HG02870 (cell line): ENCODE measurements at regions not wholly inside any gene's neighbourhood (a gene's known extent, or its start where the extent isn't known, plus 50 kb on each side); places are given as distances from the start of the nearest gene placed in this dataset.
"Not testable (repeated sequence)": the region's sequence is repeated elsewhere in the genome, so short reads cannot be mapped to it uniquely, and the experiment has no call there.

Source experiments
- ATAC-seq: cut with Tn5 transposase; IDR thresholded peaks from one replicate; pipeline ENCODE4 v1.9.1; 2021; ENCODE audit warnings: mild to moderate bottlenecking, moderate library complexity; ENCODE audit not compliant: unreplicated experiment

DNA sequence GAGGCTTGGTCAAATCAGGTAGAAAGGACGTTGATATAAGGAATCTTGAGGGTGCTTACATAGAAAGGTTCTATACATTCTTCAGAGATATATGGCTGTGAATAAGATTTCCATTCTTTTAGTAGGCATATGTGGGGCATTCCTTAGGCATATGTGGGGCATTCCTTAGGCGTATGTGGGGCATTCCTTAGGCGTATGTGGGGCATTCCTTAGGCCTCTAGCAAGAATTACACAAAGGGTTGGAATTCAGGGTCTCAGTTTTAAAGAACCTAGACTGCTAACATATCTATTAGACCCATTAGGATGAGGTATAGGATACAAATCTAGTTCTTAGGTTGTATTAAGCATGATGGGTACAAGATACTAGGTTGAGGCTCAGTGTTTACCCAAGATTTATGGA, 607.8 kb downstream of the SI start:
- no peak for ATAC-seq

DNA sequence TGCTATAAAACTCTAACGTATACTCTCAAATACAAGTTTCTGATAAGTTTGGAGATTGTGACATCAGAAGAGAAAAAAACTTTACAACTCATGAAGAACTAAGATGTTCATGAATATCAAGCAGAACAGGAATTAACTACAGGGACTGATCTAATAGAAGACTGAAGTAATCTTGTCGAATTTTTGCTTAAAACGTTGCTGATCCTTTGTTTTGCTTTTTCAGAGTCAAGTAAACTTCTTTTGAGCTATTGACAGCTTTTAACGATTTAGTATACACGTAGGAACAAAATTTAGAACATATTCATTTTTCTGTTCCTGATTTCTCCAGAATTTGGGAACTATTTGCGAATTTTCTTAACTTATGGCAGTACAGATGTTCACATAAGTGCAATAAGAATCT, 610.2 kb downstream of the SI start:
- no peak for ATAC-seq

DNA sequence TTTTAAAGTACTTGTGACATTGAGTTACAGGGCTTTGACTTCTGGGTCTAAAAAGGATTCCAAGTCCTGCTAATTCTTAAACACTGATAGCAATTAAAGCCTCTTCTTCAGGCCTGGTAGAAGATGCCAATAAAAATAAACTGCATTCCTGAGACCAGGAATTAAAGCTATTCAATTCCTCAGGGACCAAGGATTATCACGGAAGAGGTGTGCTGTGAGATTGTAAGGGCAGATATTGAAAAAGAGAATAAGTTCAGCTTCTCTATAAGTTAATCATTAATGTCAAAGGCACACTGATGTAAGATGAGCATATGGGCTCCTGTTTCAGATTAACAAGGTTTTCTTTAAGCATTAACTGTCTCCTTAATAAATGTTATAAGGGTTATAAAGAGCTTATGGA, 611.3 kb downstream of the SI start:
- ATAC-seq = no peak

GRCh38 chr3:164465172-164465571, 613.1 kb downstream of the SI start:
- ATAC-seq = no peak

- ATAC-seq = no peak
These were observed 617.4 kb downstream of the SI start for GRCh38 chr3:164460851-164461250.

DNA sequence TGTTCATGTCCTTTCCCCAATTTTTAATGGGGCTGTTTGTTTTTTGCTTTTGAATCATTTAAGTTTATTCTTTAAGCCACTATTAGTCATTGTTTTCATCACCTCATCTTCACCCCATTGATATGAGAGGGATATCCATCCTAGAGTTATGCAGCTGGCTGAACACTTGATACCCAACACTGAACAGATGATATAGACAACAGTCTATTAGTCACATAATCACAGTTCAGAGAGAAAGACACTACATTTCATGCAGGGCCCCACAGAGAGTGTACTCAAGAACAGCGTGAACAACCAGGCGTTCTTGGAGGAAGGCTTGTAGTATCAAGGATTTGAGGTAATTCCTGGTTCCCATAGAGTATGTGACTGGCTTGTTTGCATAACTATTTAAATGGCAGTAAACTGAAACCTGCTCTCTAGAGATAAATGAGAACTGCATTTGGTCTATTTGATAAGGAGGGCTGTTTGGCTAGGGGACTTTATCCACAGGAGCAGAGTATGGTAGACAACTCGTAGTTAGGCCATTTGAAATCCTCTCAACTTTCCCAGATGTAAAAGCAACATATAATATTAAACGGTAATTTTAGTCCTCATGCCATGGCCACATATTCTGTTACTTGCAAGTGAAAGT, 618.7 kb downstream of the SI start:
- no peak for ATAC-seq

- ATAC-seq = no peak
These were observed 619.3 kb downstream of the SI start for GRCh38 chr3:164458986-164459385.

- ATAC-seq = no peak
These were observed 624.6 kb downstream of the SI start for GRCh38 chr3:164453714-164454113.

DNA sequence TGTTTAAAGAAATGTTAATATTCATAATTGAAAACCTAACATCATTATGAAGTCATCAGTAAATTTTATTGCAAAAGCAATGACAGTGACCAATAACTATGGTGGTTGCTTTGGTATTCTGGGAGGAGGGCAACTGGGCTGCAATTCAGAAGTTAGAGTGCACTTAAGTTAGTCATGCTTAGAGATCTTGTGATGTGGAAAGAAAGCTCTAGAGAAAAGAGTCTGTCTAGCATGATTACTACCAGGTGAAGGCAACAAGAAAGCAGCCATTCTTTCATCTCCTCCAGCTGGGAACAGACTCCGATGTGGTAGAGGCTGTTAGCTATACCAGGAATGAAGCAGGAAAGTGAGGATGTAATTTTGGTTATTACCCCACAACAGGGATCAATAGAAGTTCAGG, 625.6 kb downstream of the SI start:
- no peak for ATAC-seq

DNA sequence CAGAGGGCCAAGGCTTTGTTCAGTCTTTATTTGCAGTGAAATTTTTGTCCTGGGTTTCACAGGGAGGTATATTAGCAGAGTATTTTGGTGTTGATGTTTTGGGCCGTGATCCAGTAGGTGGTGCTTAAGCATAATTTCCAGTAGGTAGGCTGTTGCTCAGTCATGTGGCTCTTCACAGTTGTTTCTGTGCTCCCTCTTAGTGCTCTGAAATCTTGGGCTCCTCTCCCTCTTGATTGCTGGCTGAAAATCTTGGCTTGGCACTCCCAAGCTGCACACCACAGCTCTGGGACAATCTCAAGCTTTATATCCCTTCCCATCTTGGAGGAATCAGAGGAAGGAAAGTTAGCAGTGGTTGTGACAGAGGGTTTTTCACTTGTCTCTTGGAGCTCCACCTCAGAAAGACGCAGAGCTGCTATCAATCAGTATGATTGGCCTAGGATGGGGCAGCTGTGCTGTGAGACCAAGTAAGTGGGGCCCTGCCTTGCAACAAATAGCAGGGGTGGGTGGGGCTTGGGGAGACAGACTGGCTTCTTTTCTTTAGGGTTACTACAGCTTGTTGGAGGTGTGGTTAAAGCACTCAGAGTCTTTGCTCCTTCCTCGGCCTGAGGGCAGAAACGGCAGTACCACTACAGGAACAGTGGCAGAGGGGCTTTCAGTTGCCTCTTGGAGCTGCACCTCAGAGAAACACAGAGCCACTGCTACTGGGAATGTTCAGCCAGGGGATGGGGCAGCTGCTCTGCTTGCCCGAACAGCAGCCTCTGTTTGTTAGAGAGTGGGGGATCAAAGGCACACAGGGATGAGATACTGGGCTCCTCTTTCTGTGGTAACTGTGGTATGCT, 627.0 kb downstream of the SI start:
- ATAC-seq = no peak

- ATAC-seq = no peak
These were observed 627.9 kb downstream of the SI start for GRCh38 chr3:164450276-164450905.

- ATAC-seq = no peak
These were observed 659.1 kb downstream of the SI start for GRCh38 chr3:164419220-164419619.

GRCh38 chr3:164418414-164418813, 659.9 kb downstream of the SI start:
- no peak for ATAC-seq

DNA sequence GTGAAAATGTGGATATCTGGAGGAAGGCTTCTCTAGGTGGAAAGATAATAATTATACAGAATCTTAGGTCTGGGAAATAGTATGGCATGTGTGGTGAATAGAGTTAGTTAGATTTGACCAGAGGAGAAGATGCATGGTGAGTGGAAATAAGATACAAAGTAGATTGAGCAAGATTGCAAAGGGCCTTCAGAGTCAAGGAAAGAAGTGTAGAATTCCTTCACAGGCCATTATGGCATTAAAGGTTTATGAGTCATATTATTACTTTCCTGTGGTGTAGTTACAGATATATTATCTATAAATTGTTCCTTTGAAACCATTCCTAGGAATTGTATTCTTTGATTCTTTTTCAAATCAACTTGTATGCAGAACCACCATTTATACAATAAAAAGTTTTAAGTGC, 660.3 kb downstream of the SI start:
- no peak for ATAC-seq

GRCh38 chr3:164416491-164417222, 661.6 kb downstream of the SI start:
- no peak for ATAC-seq

GRCh38 chr3:164408326-164408725, 670.0 kb downstream of the SI start:
- ATAC-seq = no peak

- ATAC-seq = no peak
These were observed 671.2 kb downstream of the SI start for GRCh38 chr3:164407111-164407510.

DNA sequence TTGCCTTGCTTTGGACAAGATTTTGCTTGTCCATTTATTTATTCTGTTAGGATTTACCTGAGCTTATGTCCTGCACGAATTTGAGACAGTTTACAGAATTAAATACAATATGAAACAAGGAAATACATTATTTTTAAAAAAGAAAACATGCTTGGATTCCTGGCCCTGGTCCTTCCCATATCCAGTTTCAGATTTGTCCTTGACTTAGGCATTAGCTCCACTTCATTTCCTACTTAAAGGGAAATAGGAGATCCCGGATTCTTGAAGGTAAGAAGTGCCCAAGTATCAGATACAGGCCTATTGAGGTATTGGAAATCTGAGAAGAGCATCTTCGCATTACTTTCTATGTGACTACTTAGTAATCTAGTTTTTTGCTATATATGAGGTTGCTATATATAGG, 672.0 kb downstream of the SI start:
- no peak for ATAC-seq

DNA sequence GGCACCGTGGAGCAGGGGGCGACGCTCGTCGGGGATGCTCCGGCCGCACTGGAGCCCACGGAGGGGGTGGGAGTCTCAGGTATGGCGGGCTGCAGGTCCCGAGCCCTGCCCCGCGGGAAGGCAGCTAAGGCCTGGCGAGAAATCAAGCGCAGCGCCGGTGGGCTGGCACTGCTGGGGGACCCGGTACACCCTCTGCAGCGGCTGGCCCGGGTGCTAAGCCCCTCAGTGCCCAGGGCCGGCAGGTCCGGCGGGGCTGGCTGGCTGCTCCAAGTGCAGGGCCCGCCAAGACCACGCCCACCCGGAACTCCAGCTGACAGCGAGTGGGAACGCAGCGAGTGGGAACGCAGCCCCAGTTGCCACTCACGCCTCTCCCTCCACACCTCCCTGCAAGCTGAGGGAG, 676.4 kb downstream of the SI start:
- ATAC-seq = no peak

GRCh38 chr3:164401440-164401839, 676.9 kb downstream of the SI start:
- ATAC-seq = not testable (repeated sequence)

GRCh38 chr3:164397462-164397861, 680.8 kb downstream of the SI start:
- ATAC-seq = no peak
